ENCODE measurements at regions not wholly inside any gene's neighbourhood (a gene's known extent, or its start where the extent isn't known, plus 50 kb on each side); places are given as distances from the start of the nearest gene placed in this dataset.

DNA sequence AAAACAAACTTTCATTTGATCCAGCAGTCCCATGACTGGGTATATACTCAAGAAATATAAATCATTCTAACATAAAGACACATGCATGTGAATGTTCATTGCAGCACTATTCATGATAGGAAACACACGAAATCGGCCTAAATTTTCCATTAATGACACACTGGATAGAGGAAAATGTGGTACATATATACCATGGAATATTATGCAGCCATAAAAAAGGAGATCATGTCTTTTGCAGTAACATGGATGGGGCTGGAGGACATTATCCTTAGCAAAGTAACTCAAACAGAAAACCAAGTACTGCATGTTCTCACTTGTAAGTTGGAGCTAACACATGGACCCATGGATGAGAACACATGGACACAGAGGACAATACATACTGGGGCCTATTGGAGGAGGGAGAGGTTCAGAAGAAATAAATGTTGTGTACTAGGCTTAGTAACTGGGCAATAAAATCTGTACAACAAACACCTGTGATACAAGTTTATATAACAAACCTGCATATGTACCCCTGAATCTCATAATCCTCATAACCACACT, 283.6 kb downstream of the LMO7 start:
- Histone ChIP-seq H3K9me3 (ENCODE audit: control insufficient read depth in 4 of 4, insufficient read depth in 3 of 4, low read length in 3 of 4) (peaks cover 0 to 6% (median 0%) of the 10 kb centered on the region in 4 donors), H3K4me3 (no peak overlapping the region), H3K36me3 (ENCODE audit: control insufficient read depth in 4 of 4, insufficient read depth in 4 of 4, low read length in 4 of 4) (no peaks in the 10 kb centered on the region), H3K27ac (ENCODE audit: low read depth in 1 of 2, low read length in 1 of 2) (no peak overlapping the region), H3K9ac (ENCODE audit: insufficient read depth in 1 of 2, low read length in 2 of 2) (no peak overlapping the region), H3K4me1 (ENCODE audit: control insufficient read depth in 5 of 5, insufficient read depth in 5 of 5, low read length in 5 of 5) (no peaks in the 10 kb centered on the region), H3K27me3 (ENCODE audit: control insufficient read depth in 3 of 3, insufficient read depth in 3 of 3, low read length in 2 of 3) (no peaks in the 10 kb centered on the region)
- ATAC-seq (ENCODE audit: insufficient read depth, low FRiP score) (no peak), DNase-seq (no peak)
- TF ChIP-seq CTCF (IDR thresholded peaks at IDR 0.05; ENCODE audit: control extremely low read depth, extremely low read depth): no peak
- 93 to 96% methylated on average over 2 of the region's 2 CpGs for WGBS, 2 donors

DNA sequence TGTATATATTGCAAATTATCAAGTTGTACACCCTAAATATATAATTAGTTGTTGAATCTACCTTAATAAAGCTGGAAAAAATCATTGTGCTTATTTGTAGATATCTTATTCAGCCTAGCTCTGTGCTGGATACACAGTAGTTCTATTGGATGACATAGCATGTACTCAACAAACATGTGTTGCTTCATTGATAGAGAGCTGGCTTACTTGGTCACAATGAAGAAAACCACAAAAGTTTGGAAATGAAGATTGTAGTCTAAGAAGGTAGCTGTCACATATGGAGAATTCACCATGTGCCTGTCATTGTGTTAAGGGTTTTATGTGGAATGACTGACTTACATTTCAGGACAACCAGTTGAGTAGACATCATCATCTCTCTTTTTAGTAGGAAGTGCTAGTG, 278.9 kb downstream of the LMO7 start:
- ATAC-seq (ENCODE audit: insufficient read depth, low FRiP score) (no peak), DNase-seq (no peak)
- no peak for TF ChIP-seq CTCF (IDR thresholded peaks at IDR 0.05; ENCODE audit: control extremely low read depth, extremely low read depth)
- no peaks in the 10 kb centered on the region for H3K27me3 ChIP-seq (ENCODE audit: control insufficient read depth in 3 of 3, insufficient read depth in 3 of 3, low read length in 2 of 3)
- peaks cover 0 to 6% (median 0%) of the 10 kb centered on the region in 4 donors for H3K9me3 ChIP-seq (ENCODE audit: control insufficient read depth in 4 of 4, insufficient read depth in 3 of 4, low read length in 3 of 4)
- no peak overlapping the region for H3K4me3 ChIP-seq
- H3K27ac ChIP-seq (ENCODE audit: low read depth in 1 of 2, low read length in 1 of 2): no peak overlapping the region
- H3K36me3 ChIP-seq (ENCODE audit: control insufficient read depth in 4 of 4, insufficient read depth in 4 of 4, low read length in 4 of 4): no peaks in the 10 kb centered on the region
- no peak overlapping the region for H3K9ac ChIP-seq (ENCODE audit: insufficient read depth in 1 of 2, low read length in 2 of 2)
- H3K4me1 ChIP-seq (ENCODE audit: control insufficient read depth in 5 of 5, insufficient read depth in 5 of 5, low read length in 5 of 5): no peaks in the 10 kb centered on the region

GRCh38 chr13:75913925-75914324, 277.8 kb downstream of the LMO7 start:
- Histone ChIP-seq H3K27me3 (ENCODE audit: control insufficient read depth in 3 of 3, insufficient read depth in 3 of 3, low read length in 2 of 3) (no peaks in the 10 kb centered on the region), H3K4me1 (ENCODE audit: control insufficient read depth in 5 of 5, insufficient read depth in 5 of 5, low read length in 5 of 5) (no peaks in the 10 kb centered on the region), H3K4me3 (no peak overlapping the region), H3K36me3 (ENCODE audit: control insufficient read depth in 4 of 4, insufficient read depth in 4 of 4, low read length in 4 of 4) (no peaks in the 10 kb centered on the region), H3K9ac (ENCODE audit: insufficient read depth in 1 of 2, low read length in 2 of 2) (no peak overlapping the region), H3K9me3 (ENCODE audit: control insufficient read depth in 4 of 4, insufficient read depth in 3 of 4, low read length in 3 of 4) (no peaks in the 10 kb centered on the region), H3K27ac (ENCODE audit: low read depth in 1 of 2, low read length in 1 of 2) (no peak overlapping the region)
- no peak for TF ChIP-seq CTCF (IDR thresholded peaks at IDR 0.05; ENCODE audit: control extremely low read depth, extremely low read depth)
- 82 to 85% methylated on average over 5 of the region's 5 CpGs for WGBS, 2 donors
- no peak for DNase-seq
- ATAC-seq (ENCODE audit: insufficient read depth, low FRiP score): no peak

GRCh38 chr13:75910591-75910990, 274.5 kb downstream of the LMO7 start:
- no peak for ATAC-seq (ENCODE audit: insufficient read depth, low FRiP score)
- H3K36me3 ChIP-seq (ENCODE audit: control insufficient read depth in 4 of 4, insufficient read depth in 4 of 4, low read length in 4 of 4): no peaks in the 10 kb centered on the region
- no peak overlapping the region for H3K9ac ChIP-seq (ENCODE audit: insufficient read depth in 1 of 2, low read length in 2 of 2)
- H3K27ac ChIP-seq (ENCODE audit: low read depth in 1 of 2, low read length in 1 of 2): no peak overlapping the region
- H3K27me3 ChIP-seq (ENCODE audit: control insufficient read depth in 3 of 3, insufficient read depth in 3 of 3, low read length in 2 of 3): no peaks in the 10 kb centered on the region
- peaks cover 0 to 4% (median 0%) of the 10 kb centered on the region in 5 donors for H3K4me1 ChIP-seq (ENCODE audit: control insufficient read depth in 5 of 5, insufficient read depth in 5 of 5, low read length in 5 of 5)
- no peak for DNase-seq
- H3K9me3 ChIP-seq (ENCODE audit: control insufficient read depth in 4 of 4, insufficient read depth in 3 of 4, low read length in 3 of 4): no peaks in the 10 kb centered on the region
- WGBS, 2 donors: 93 to 95% methylated on average over 2 of the region's 2 CpGs
- no peak overlapping the region for H3K4me3 ChIP-seq
- TF ChIP-seq CTCF (IDR thresholded peaks at IDR 0.05; ENCODE audit: control extremely low read depth, extremely low read depth): no peak

Data from lung (tissue), 11 donors.